ENCODE measurements at regions not wholly inside any gene's neighbourhood (a gene's known extent, or its start where the extent isn't known, plus 50 kb on each side); places are given as distances from the start of the nearest gene placed in this dataset.

GRCh38 chr4:13108096-13108495 lies 376.0 kb downstream of the RAB28 start:
- in situ Hi-C loops (cut with MboI; ENCODE audit: low sequenced_read_pairs, unreplicated experiment) = no loop called here
- DNase-seq (ENCODE audit: low spot score) = no peak
- TF ChIP-seq, protein P1, sequence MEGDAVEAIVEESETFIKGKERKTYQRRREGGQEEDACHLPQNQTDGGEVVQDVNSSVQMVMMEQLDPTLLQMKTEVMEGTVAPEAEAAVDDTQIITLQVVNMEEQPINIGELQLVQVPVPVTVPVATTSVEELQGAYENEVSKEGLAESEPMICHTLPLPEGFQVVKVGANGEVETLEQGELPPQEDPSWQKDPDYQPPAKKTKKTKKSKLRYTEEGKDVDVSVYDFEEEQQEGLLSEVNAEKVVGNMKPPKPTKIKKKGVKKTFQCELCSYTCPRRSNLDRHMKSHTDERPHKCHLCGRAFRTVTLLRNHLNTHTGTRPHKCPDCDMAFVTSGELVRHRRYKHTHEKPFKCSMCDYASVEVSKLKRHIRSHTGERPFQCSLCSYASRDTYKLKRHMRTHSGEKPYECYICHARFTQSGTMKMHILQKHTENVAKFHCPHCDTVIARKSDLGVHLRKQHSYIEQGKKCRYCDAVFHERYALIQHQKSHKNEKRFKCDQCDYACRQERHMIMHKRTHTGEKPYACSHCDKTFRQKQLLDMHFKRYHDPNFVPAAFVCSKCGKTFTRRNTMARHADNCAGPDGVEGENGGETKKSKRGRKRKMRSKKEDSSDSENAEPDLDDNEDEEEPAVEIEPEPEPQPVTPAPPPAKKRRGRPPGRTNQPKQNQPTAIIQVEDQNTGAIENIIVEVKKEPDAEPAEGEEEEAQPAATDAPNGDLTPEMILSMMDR (IDR thresholded peaks at IDR 0.05; ENCODE audit: borderline replicate concordance, control extremely low read depth, extremely low read depth, insufficient read depth, missing control alignments) = no peak

DNA sequence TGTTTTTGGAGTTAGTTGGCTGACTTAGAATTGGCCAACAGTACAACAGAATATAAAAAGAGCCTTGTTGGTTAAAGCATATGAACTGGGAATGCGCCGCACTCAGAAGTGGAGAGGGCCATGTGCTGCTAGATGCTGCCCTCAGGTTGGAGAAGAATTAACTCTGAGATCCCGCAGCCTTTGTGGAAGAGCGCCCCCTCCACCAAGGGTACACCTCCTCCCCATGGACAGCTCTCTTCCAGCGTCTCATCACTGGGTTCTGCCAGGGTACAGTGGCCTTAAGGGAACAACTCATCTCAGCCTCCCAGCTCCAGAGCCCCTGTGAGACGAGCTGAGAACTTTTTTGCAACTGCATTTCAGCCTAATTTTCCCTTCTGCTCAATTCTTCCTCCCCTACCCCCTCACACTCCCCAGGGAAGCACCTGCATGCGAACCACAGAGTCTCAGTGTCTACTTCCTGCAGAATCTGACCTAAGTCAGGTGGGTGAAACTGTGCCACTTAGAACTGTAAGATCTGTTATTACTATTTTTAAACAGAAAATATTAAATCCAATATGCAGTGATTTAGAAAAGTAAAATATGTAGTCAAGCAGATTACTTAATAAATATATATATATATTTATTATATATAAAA lies 380.6 kb downstream of the RAB28 start:
- in situ Hi-C loops (cut with MboI; ENCODE audit: low sequenced_read_pairs, unreplicated experiment) = no loop called here
- DNase-seq (ENCODE audit: low spot score) = no peak
- TF ChIP-seq, protein P1 (IDR thresholded peaks at IDR 0.05; ENCODE audit: borderline replicate concordance, control extremely low read depth, extremely low read depth, insufficient read depth, missing control alignments) = no peak

DNA sequence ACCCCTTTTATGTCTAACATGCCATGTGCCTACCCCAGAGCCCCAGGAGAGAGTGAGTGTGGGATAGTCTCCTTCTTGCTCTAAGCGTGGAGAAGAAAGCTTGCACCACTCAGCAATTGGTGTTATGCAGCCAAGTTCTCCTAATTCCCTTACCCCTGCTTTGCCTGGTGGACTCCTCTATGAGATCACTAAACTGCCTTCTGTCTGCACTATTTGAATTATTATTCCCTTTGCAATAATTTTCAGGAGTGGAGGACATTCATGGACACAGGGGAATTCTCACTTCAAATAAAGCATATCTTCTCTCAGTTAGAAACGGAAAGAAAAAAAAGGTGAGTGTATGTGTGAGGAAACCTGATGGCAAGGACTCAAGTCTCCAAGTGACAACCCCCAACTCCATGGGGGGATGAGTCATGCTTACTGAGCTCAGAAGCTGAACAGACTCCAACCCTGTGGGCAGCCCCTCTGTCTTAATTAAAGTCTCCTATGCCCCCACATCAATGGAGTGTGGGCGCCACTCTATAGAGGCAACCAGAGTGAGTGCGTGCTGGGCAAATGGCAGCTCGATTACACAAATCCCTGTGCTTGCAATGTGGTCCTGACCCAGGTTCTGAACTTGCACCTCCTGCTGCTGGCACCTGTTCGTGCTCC lies 381.9 kb downstream of the RAB28 start:
- TF ChIP-seq, protein P1 (IDR thresholded peaks at IDR 0.05; ENCODE audit: borderline replicate concordance, control extremely low read depth, extremely low read depth, insufficient read depth, missing control alignments) = no peak
- in situ Hi-C loops (cut with MboI; ENCODE audit: low sequenced_read_pairs, unreplicated experiment) = no loop called here
- DNase-seq (ENCODE audit: low spot score) = no peak

- in situ Hi-C loops (cut with MboI; ENCODE audit: low sequenced_read_pairs, unreplicated experiment) = no loop called here
- no peak for DNase-seq (ENCODE audit: low spot score)
- TF ChIP-seq, protein P1 (IDR thresholded peaks at IDR 0.05; ENCODE audit: borderline replicate concordance, control extremely low read depth, extremely low read depth, insufficient read depth, missing control alignments) = no peak
Observed at GRCh38 chr4:13097971-13098370, 386.2 kb downstream of the RAB28 start.

GRCh38 chr4:13095722-13096121 lies 388.4 kb downstream of the RAB28 start:
- in situ Hi-C loops (cut with MboI; ENCODE audit: low sequenced_read_pairs, unreplicated experiment) = no loop called here
- no peak for DNase-seq (ENCODE audit: low spot score)
- TF ChIP-seq, protein P1 (IDR thresholded peaks at IDR 0.05; ENCODE audit: borderline replicate concordance, control extremely low read depth, extremely low read depth, insufficient read depth, missing control alignments) = no peak

DNA sequence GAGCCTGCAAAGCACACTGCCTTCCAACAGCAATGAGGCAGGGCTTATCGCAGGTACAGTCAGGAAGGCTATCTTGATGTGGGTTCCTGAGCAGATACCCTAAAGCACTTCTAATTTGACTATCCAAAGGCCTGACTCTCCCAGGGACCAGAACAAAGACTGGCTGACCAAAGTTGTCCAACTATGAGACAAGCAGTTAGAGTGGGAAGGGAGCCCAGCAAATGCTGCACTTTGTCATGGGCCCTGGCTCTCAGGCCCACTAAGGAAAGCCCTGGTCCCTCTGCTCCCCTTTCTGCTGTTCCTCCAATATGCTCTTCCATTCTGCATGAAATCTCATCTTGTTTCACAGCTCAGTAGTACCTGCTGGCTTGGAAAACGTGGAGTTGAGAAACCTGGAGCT lies 391.0 kb downstream of the RAB28 start:
- TF ChIP-seq, protein P1 (IDR thresholded peaks at IDR 0.05; ENCODE audit: borderline replicate concordance, control extremely low read depth, extremely low read depth, insufficient read depth, missing control alignments) = no peak
- in situ Hi-C loops (cut with MboI; ENCODE audit: low sequenced_read_pairs, unreplicated experiment) = no loop called here
- DNase-seq (ENCODE audit: low spot score) = no peak

Data from GM13976 (cell line).